ENCODE measurements at regions not wholly inside any gene's neighbourhood (a gene's known extent, or its start where the extent isn't known, plus 50 kb on each side); places are given as distances from the start of the nearest gene placed in this dataset.

- TF ChIP-seq POLR2AphosphoS5 (IDR thresholded peaks at IDR 0.05) = no peak
- no peak for TF ChIP-seq EP300 (conservative IDR thresholded peaks at IDR 0.05; ENCODE audit: poor library complexity, severe bottlenecking)
- TF ChIP-seq TAF1 (IDR thresholded peaks at IDR 0.05; ENCODE audit: low read depth) = no peak
- TF ChIP-seq RAD21 (conservative IDR thresholded peaks at IDR 0.05) = no peak
- TF ChIP-seq MXI1 (conservative IDR thresholded peaks at IDR 0.05; ENCODE audit: poor library complexity, severe bottlenecking) = no peak
- TF ChIP-seq EZH2 (IDR thresholded peaks at IDR 0.05; ENCODE audit: borderline replicate concordance, insufficient read depth, low read length, poor library complexity, severe bottlenecking) = no peak
- TF ChIP-seq SMC3 (conservative IDR thresholded peaks at IDR 0.05; ENCODE audit: poor library complexity) = no peak
- TF ChIP-seq CTCF (IDR thresholded peaks at IDR 0.05; ENCODE audit: poor library complexity, severe bottlenecking) = no peak
- TF ChIP-seq REST (IDR thresholded peaks at IDR 0.05; ENCODE audit: borderline replicate concordance) = no peak
- Histone ChIP-seq H3K9me3 (ENCODE audit: low read length) (no peaks in the 10 kb centered on the region), H3K79me2 (replicated peaks; ENCODE audit: insufficient read depth, low read length) (no peaks in the 10 kb centered on the region), H3K27me3 (ENCODE audit: insufficient read depth, low read depth, low read length) (no peaks in the 10 kb centered on the region), H3K4me2 (ENCODE audit: low read length) (no peak overlapping the region), H2AFZ (ENCODE audit: low read depth, low read length) (no peak overlapping the region), H3K4me3 (ENCODE audit: low read length) (no peak overlapping the region), H3K36me3 (ENCODE audit: insufficient read depth, low read length) (no peaks in the 10 kb centered on the region), H3K9me2 (ENCODE audit: insufficient read depth, low read length) (no peaks in the 10 kb centered on the region), H3K27ac (ENCODE audit: low read length) (no peak overlapping the region), H3K9ac (ENCODE audit: low read length) (no peak overlapping the region), H4K20me1 (ENCODE audit: insufficient read depth) (no peaks in the 10 kb centered on the region), H3F3A (ENCODE audit: insufficient read depth, low read length, poor library complexity, severe bottlenecking) (no peaks in the 10 kb centered on the region)
Measured at GRCh38 chr15:70517194-70517590, 246.2 kb downstream of the UACA start.

GRCh38 chr15:70516408-70517193, 246.8 kb downstream of the UACA start:
- TF ChIP-seq MXI1 (conservative IDR thresholded peaks at IDR 0.05; ENCODE audit: poor library complexity, severe bottlenecking) (no peak), POLR2AphosphoS5 (IDR thresholded peaks at IDR 0.05) (no peak), SMC3 (conservative IDR thresholded peaks at IDR 0.05; ENCODE audit: poor library complexity) (no peak), CTCF (IDR thresholded peaks at IDR 0.05; ENCODE audit: poor library complexity, severe bottlenecking) (no peak), EP300 (conservative IDR thresholded peaks at IDR 0.05; ENCODE audit: poor library complexity, severe bottlenecking) (no peak), TAF1 (IDR thresholded peaks at IDR 0.05; ENCODE audit: low read depth) (no peak), REST (IDR thresholded peaks at IDR 0.05; ENCODE audit: borderline replicate concordance) (no peak), EZH2 (IDR thresholded peaks at IDR 0.05; ENCODE audit: borderline replicate concordance, insufficient read depth, low read length, poor library complexity, severe bottlenecking) (no peak), RAD21 (conservative IDR thresholded peaks at IDR 0.05) (no peak)
- no peak overlapping the region for H3K4me2 ChIP-seq (ENCODE audit: low read length)
- no peak overlapping the region for H3K27ac ChIP-seq (ENCODE audit: low read length)
- no peaks in the 10 kb centered on the region for H3K9me3 ChIP-seq (ENCODE audit: low read length)
- no peaks in the 10 kb centered on the region for H4K20me1 ChIP-seq (ENCODE audit: insufficient read depth)
- H3K9me2 ChIP-seq (ENCODE audit: insufficient read depth, low read length) = no peaks in the 10 kb centered on the region
- H3K79me2 ChIP-seq (replicated peaks; ENCODE audit: insufficient read depth, low read length) = no peaks in the 10 kb centered on the region
- H3K36me3 ChIP-seq (ENCODE audit: insufficient read depth, low read length) = no peaks in the 10 kb centered on the region
- no peak overlapping the region for H3K4me3 ChIP-seq (ENCODE audit: low read length)
- no peaks in the 10 kb centered on the region for H3F3A ChIP-seq (ENCODE audit: insufficient read depth, low read length, poor library complexity, severe bottlenecking)
- no peak overlapping the region for H3K9ac ChIP-seq (ENCODE audit: low read length)
- no peak overlapping the region for H2AFZ ChIP-seq (ENCODE audit: low read depth, low read length)
- no peaks in the 10 kb centered on the region for H3K27me3 ChIP-seq (ENCODE audit: insufficient read depth, low read depth, low read length)

Data from neural cell (in vitro differentiated cells).